Subcutaneous abdominal adipose tissue (tissue), 5 donors: ENCODE measurements at regions not wholly inside any gene's neighbourhood (a gene's known extent, or its start where the extent isn't known, plus 50 kb on each side); places are given as distances from the start of the nearest gene placed in this dataset.

ENCODE experiments used
- H3K27ac ChIP-seq: one replicate; pipeline ENCODE4 v1.7.0; 2013; ENCODE audit warnings: low read depth, mild to moderate bottlenecking, inconsistent platforms, low read length, moderate library complexity
- H3K27me3 ChIP-seq, 5 donors: one replicate each; pipeline ENCODE4 v1.7.0; 2013; ENCODE audit warnings: low read length in 5 of 5, inconsistent platforms in 1 of 5; ENCODE audit not compliant: control insufficient read depth in 5 of 5, insufficient read depth in 4 of 5
- H3K36me3 ChIP-seq, 5 donors: one replicate each; pipeline ENCODE4 v1.7.0; 2013; ENCODE audit warnings: low read length in 5 of 5; ENCODE audit not compliant: control insufficient read depth in 5 of 5, insufficient read depth in 5 of 5
- H3K4me1 ChIP-seq, 5 donors: one replicate each; pipeline ENCODE4 v1.7.0; 2013; ENCODE audit warnings: low read length in 5 of 5, mild to moderate bottlenecking in 3 of 5, moderate library complexity in 1 of 5; ENCODE audit not compliant: control insufficient read depth in 5 of 5, insufficient read depth in 5 of 5
- H3K4me3 ChIP-seq, 5 donors: one replicate each; pipeline ENCODE4 v1.7.0; 2013; ENCODE audit warnings: low read length in 5 of 5, low read depth in 1 of 5
- H3K9ac ChIP-seq, 5 donors: one replicate each; pipeline ENCODE4 v1.7.0; 2013; ENCODE audit warnings: low read length in 5 of 5, mild to moderate bottlenecking in 4 of 5, moderate library complexity in 3 of 5
- H3K9me3 ChIP-seq, 5 donors: one replicate each; pipeline ENCODE4 v1.7.0; 2013; ENCODE audit warnings: low read length in 5 of 5; ENCODE audit not compliant: control insufficient read depth in 5 of 5
- donor health status: healthy.
- donor health status: healthy.
- donor health status: healthy.
- donor health status: healthy.
- donor health status: healthy.

- no peak overlapping the region for H3K4me3 ChIP-seq
- H3K36me3 ChIP-seq, result no peaks in the 10 kb centered on the region
- H3K27ac ChIP-seq, result no peak overlapping the region
- H3K4me1 ChIP-seq, result no peaks in the 10 kb centered on the region
- H3K27me3 ChIP-seq, result no peaks in the 10 kb centered on the region
- H3K9me3 ChIP-seq, result no peaks in the 10 kb centered on the region
- H3K9ac ChIP-seq, result no peak overlapping the region
These were observed 183.1 kb downstream of the FAT4 start for GRCh38 chr4:125497861-125498260.

- no peak overlapping the region for H3K9ac ChIP-seq
- H3K9me3 ChIP-seq, result no peaks in the 10 kb centered on the region
- H3K27ac ChIP-seq, result no peak overlapping the region
- H3K27me3 ChIP-seq, result no peaks in the 10 kb centered on the region
- H3K36me3 ChIP-seq, result no peaks in the 10 kb centered on the region
- H3K4me1 ChIP-seq, result no peaks in the 10 kb centered on the region
- H3K4me3 ChIP-seq, result no peak overlapping the region
These were observed 184.2 kb downstream of the FAT4 start for GRCh38 chr4:125498981-125499380.

GRCh38 chr4:125501090-125501489, 186.3 kb downstream of the FAT4 start:
- Histone ChIP-seq H3K9ac (no peak overlapping the region), H3K4me3 (no peak overlapping the region), H3K27ac (no peak overlapping the region), H3K36me3 (no peaks in the 10 kb centered on the region), H3K4me1 (no peaks in the 10 kb centered on the region), H3K9me3 (no peaks in the 10 kb centered on the region), H3K27me3 (no peaks in the 10 kb centered on the region)

- H3K4me3 ChIP-seq, result no peak overlapping the region
- no peaks in the 10 kb centered on the region for H3K27me3 ChIP-seq
- H3K4me1 ChIP-seq, result no peaks in the 10 kb centered on the region
- no peaks in the 10 kb centered on the region for H3K36me3 ChIP-seq
- H3K9ac ChIP-seq, result no peak overlapping the region
- no peaks in the 10 kb centered on the region for H3K9me3 ChIP-seq
- H3K27ac ChIP-seq, result no peak overlapping the region
These were observed 186.8 kb downstream of the FAT4 start for GRCh38 chr4:125501568-125501967.

GRCh38 chr4:125505621-125506020, 190.9 kb downstream of the FAT4 start:
- no peak overlapping the region for H3K4me3 ChIP-seq
- H3K9me3 ChIP-seq, result peaks cover 0 to 3% (median 0%) of the 10 kb centered on the region in 5 donors
- no peak overlapping the region for H3K27ac ChIP-seq
- no peaks in the 10 kb centered on the region for H3K4me1 ChIP-seq
- no peaks in the 10 kb centered on the region for H3K27me3 ChIP-seq
- H3K36me3 ChIP-seq, result no peaks in the 10 kb centered on the region
- H3K9ac ChIP-seq, result no peak overlapping the region

- Histone ChIP-seq H3K4me3 (no peak overlapping the region), H3K4me1 (peaks cover 0 to under 1% (median 0%) of the 10 kb centered on the region in 5 donors), H3K27me3 (no peaks in the 10 kb centered on the region), H3K27ac (no peak overlapping the region), H3K36me3 (no peaks in the 10 kb centered on the region), H3K9ac (no peak overlapping the region), H3K9me3 (peaks cover 0 to 3% (median 0%) of the 10 kb centered on the region in 5 donors)
These were observed 192.4 kb downstream of the FAT4 start for GRCh38 chr4:125507141-125507540.

GRCh38 chr4:125511715-125512114, 197.0 kb downstream of the FAT4 start:
- Histone ChIP-seq H3K27ac (no peak overlapping the region), H3K36me3 (no peaks in the 10 kb centered on the region), H3K4me3 (no peak overlapping the region), H3K27me3 (no peaks in the 10 kb centered on the region), H3K9me3 (peaks cover 0 to 3% (median 0%) of the 10 kb centered on the region in 5 donors), H3K9ac (no peak overlapping the region), H3K4me1 (peaks cover 0 to 3% (median 0%) of the 10 kb centered on the region in 5 donors)

GRCh38 chr4:125515016-125515415, 200.3 kb downstream of the FAT4 start:
- Histone ChIP-seq H3K27ac (no peak overlapping the region), H3K4me3 (no peak overlapping the region), H3K4me1 (peaks cover 0 to 3% (median 0%) of the 10 kb centered on the region in 5 donors), H3K9ac (no peak overlapping the region), H3K36me3 (no peaks in the 10 kb centered on the region), H3K9me3 (no peaks in the 10 kb centered on the region), H3K27me3 (no peaks in the 10 kb centered on the region)

GRCh38 chr4:125517831-125518230, 203.1 kb downstream of the FAT4 start:
- no peaks in the 10 kb centered on the region for H3K9me3 ChIP-seq
- H3K27ac ChIP-seq, result no peak overlapping the region
- H3K9ac ChIP-seq, result no peak overlapping the region
- peaks cover 0 to 3% (median 0%) of the 10 kb centered on the region in 5 donors for H3K4me1 ChIP-seq
- no peaks in the 10 kb centered on the region for H3K36me3 ChIP-seq
- H3K4me3 ChIP-seq, result no peak overlapping the region
- no peaks in the 10 kb centered on the region for H3K27me3 ChIP-seq

- Histone ChIP-seq H3K9ac (no peak overlapping the region), H3K27ac (no peak overlapping the region), H3K4me3 (no peak overlapping the region), H3K27me3 (no peaks in the 10 kb centered on the region), H3K36me3 (no peaks in the 10 kb centered on the region), H3K9me3 (no peaks in the 10 kb centered on the region), H3K4me1 (peaks cover 0 to 3% (median 0%) of the 10 kb centered on the region in 5 donors)
These were observed 203.5 kb downstream of the FAT4 start for GRCh38 chr4:125518281-125518680.
